ENCODE measurements at regions not wholly inside any gene's neighbourhood (a gene's known extent, or its start where the extent isn't known, plus 50 kb on each side); places are given as distances from the start of the nearest gene placed in this dataset.
A peak's percentile ranks its signal among the peaks of the same experiment; 100 is the strongest.

DNA sequence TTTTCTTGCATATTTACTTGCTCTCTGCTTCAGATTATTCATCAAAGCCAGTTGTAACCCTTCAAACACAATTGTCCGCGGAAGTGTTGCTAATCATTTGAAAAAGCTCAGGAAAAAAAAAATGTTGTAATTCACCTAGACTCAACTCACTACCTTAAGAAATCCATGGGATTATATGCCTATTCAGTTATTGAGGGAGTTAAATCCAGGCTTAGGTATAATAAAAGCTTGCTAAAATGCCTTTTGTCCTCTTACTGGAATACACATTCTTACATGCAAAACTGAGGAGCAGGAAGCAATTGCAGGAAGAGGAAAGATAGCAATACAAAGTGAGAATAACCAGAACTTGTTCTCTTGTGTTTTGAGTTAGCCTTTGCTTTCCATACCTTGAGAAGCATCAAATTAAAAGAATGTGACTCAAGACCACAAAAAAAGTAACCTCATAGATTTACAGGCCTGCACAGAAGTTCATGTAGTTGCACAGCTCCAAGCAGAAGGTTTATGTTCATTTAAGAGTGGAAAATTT lies 91.4 kb upstream of the FAM241A start:
- H3K4me1 ChIP-seq (ENCODE audit: insufficient read depth, low read length): no peaks in the 10 kb centered on the region
- H2AFZ ChIP-seq (ENCODE audit: low read length): no peak overlapping the region
- H3K4me3 ChIP-seq (ENCODE audit: insufficient read depth, low read length): no peak overlapping the region
- H4K20me1 ChIP-seq (ENCODE audit: insufficient read depth, low read length): no peaks in the 10 kb centered on the region
- no peaks in the 10 kb centered on the region for H3K9me3 ChIP-seq (ENCODE audit: low read depth, low read length)
- H3K79me2 ChIP-seq (ENCODE audit: insufficient read depth, low read length): no peaks in the 10 kb centered on the region
- H3K4me2 ChIP-seq (ENCODE audit: insufficient read depth, low read length): no peak overlapping the region
- TF ChIP-seq, protein P1, sequence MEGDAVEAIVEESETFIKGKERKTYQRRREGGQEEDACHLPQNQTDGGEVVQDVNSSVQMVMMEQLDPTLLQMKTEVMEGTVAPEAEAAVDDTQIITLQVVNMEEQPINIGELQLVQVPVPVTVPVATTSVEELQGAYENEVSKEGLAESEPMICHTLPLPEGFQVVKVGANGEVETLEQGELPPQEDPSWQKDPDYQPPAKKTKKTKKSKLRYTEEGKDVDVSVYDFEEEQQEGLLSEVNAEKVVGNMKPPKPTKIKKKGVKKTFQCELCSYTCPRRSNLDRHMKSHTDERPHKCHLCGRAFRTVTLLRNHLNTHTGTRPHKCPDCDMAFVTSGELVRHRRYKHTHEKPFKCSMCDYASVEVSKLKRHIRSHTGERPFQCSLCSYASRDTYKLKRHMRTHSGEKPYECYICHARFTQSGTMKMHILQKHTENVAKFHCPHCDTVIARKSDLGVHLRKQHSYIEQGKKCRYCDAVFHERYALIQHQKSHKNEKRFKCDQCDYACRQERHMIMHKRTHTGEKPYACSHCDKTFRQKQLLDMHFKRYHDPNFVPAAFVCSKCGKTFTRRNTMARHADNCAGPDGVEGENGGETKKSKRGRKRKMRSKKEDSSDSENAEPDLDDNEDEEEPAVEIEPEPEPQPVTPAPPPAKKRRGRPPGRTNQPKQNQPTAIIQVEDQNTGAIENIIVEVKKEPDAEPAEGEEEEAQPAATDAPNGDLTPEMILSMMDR (IDR thresholded peaks at IDR 0.05; ENCODE audit: extremely low read depth, low read depth, low read length): no peak
- peak; percentile 59 for DNase-seq (ENCODE audit: insufficient read length, low spot score, missing footprints)
- no peaks in the 10 kb centered on the region for H3K36me3 ChIP-seq (ENCODE audit: insufficient read depth, low read length)
- H3K27ac ChIP-seq (ENCODE audit: low read depth, low read length): no peak overlapping the region
- no peaks in the 10 kb centered on the region for H3K27me3 ChIP-seq (ENCODE audit: insufficient read depth, low read length)

DNA sequence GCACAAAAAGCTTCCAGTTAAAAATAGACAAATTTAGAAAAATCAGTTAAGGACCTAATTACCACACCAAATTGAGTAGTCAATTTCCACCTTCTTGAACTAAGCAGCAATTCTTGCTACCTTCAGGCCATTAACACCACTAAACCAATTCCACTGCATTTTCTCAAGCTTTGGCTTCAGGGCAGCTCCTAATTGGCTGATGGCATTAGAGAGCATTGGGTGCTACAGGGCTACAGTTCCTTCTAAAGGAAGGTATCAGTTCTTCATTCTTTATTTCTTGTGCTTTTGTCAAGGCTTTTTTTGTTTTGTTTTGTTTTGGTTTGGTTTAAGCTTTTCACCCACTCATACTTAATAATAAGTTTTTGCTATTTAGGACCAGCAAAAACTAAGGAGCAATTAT lies 90.2 kb upstream of the FAM241A start:
- DNase-seq (ENCODE audit: insufficient read length, low spot score, missing footprints): no peak
- H3K4me2 ChIP-seq (ENCODE audit: insufficient read depth, low read length): no peak overlapping the region
- no peak overlapping the region for H3K4me3 ChIP-seq (ENCODE audit: insufficient read depth, low read length)
- TF ChIP-seq, protein P1 (IDR thresholded peaks at IDR 0.05; ENCODE audit: extremely low read depth, low read depth, low read length): no peak
- no peaks in the 10 kb centered on the region for H3K36me3 ChIP-seq (ENCODE audit: insufficient read depth, low read length)
- no peaks in the 10 kb centered on the region for H3K4me1 ChIP-seq (ENCODE audit: insufficient read depth, low read length)
- H2AFZ ChIP-seq (ENCODE audit: low read length): no peak overlapping the region
- no peaks in the 10 kb centered on the region for H3K79me2 ChIP-seq (ENCODE audit: insufficient read depth, low read length)
- no peaks in the 10 kb centered on the region for H3K9me3 ChIP-seq (ENCODE audit: low read depth, low read length)
- H3K27me3 ChIP-seq (ENCODE audit: insufficient read depth, low read length): no peaks in the 10 kb centered on the region
- H4K20me1 ChIP-seq (ENCODE audit: insufficient read depth, low read length): no peaks in the 10 kb centered on the region
- H3K27ac ChIP-seq (ENCODE audit: low read depth, low read length): no peak overlapping the region

DNA sequence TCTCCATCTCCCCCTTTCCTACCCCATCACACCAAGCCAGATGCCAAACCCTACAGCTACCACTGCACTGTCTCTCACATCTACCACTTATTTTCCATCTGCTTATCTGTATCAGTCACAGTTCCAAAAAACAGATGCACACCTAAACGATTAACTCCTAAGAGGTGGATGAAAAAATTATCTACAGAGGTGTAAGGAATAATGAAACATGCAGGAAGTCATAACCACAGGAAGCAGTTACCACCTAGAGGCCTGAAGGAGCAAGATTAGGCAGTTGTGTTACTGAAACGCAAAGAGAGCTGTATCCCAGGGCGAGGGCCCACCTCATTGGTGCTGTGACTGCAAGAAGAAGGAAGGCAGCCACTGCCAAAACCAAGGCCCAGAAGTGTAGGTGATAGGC lies 87.8 kb upstream of the FAM241A start:
- no peaks in the 10 kb centered on the region for H3K4me1 ChIP-seq (ENCODE audit: insufficient read depth, low read length)
- no peaks in the 10 kb centered on the region for H3K9me3 ChIP-seq (ENCODE audit: low read depth, low read length)
- H3K27me3 ChIP-seq (ENCODE audit: insufficient read depth, low read length): no peaks in the 10 kb centered on the region
- no peak overlapping the region for H3K27ac ChIP-seq (ENCODE audit: low read depth, low read length)
- H3K36me3 ChIP-seq (ENCODE audit: insufficient read depth, low read length): no peaks in the 10 kb centered on the region
- H3K79me2 ChIP-seq (ENCODE audit: insufficient read depth, low read length): no peaks in the 10 kb centered on the region
- DNase-seq (ENCODE audit: insufficient read length, low spot score, missing footprints): no peak
- H4K20me1 ChIP-seq (ENCODE audit: insufficient read depth, low read length): no peaks in the 10 kb centered on the region
- H3K4me3 ChIP-seq (ENCODE audit: insufficient read depth, low read length): no peak overlapping the region
- no peak overlapping the region for H3K4me2 ChIP-seq (ENCODE audit: insufficient read depth, low read length)
- TF ChIP-seq, protein P1 (IDR thresholded peaks at IDR 0.05; ENCODE audit: extremely low read depth, low read depth, low read length): no peak
- no peak overlapping the region for H2AFZ ChIP-seq (ENCODE audit: low read length)

DNA sequence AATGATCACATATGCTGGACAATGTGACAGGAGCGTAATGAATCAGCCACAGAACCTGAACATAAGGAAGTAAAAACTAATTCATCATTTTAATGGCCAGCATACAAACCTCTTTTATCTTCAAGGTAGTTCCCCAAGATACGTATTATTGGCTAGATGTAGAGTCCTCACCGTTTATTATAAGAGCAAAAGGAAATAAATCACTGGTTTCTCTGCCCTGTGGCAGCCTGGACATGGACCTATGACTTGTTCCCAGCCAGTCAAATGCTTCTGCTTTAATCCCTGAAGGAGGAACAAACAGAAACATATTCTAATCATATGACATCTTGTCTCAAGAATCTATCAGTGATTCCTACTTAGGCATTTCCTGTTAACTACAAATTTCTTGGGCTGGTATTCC lies 86.8 kb upstream of the FAM241A start:
- Histone ChIP-seq H3K36me3 (ENCODE audit: insufficient read depth, low read length) (no peaks in the 10 kb centered on the region), H3K27me3 (ENCODE audit: insufficient read depth, low read length) (no peaks in the 10 kb centered on the region), H2AFZ (ENCODE audit: low read length) (no peak overlapping the region), H3K4me2 (ENCODE audit: insufficient read depth, low read length) (no peak overlapping the region), H4K20me1 (ENCODE audit: insufficient read depth, low read length) (no peaks in the 10 kb centered on the region), H3K4me3 (ENCODE audit: insufficient read depth, low read length) (no peak overlapping the region), H3K9me3 (ENCODE audit: low read depth, low read length) (no peaks in the 10 kb centered on the region), H3K27ac (ENCODE audit: low read depth, low read length) (no peak overlapping the region), H3K79me2 (ENCODE audit: insufficient read depth, low read length) (no peaks in the 10 kb centered on the region), H3K4me1 (ENCODE audit: insufficient read depth, low read length) (no peaks in the 10 kb centered on the region)
- TF ChIP-seq, protein P1 (IDR thresholded peaks at IDR 0.05; ENCODE audit: extremely low read depth, low read depth, low read length): no peak
- no peak for DNase-seq (ENCODE audit: insufficient read length, low spot score, missing footprints)

Data from osteoblast (primary cell).